OCI-LY3 (cell line): ENCODE measurements at regions not wholly inside any gene's neighbourhood (a gene's known extent, or its start where the extent isn't known, plus 50 kb on each side); places are given as distances from the start of the nearest gene placed in this dataset.

Experiments
- H2AFZ ChIP-seq: fragments of 200-600, 300-600 bp; shearing (Covaris generic); 2 replicates; pipeline ENCODE4 v1.6.0; 2014; ENCODE audit warnings: antibody characterized with exemption, low read depth, low read length
- H3K27ac ChIP-seq: fragments of 200-600, 300-600 bp; sonication (generic); 2 replicates; pipeline ENCODE4 v1.5.1; 2014; ENCODE audit warnings: mild to moderate bottlenecking, low read length, moderate library complexity, mixed read lengths
- H3K27me3 ChIP-seq: fragments of 200-600, 300-600 bp; sonication (generic); 2 replicates; pipeline ENCODE4 v1.6.1; 2014; ENCODE audit warnings: low read depth, low read length, mixed read lengths
- H3K36me3 ChIP-seq: fragments of 200-600, 300-600 bp; sonication (generic); replicated peaks from 2 replicates; pipeline ENCODE3; 2014; ENCODE audit warnings: low read depth, low read length, mixed read lengths
- H3K4me1 ChIP-seq: fragments of 300-600, 200-600 bp; sonication (generic); 2 replicates; pipeline ENCODE4 v1.6.1; 2014; ENCODE audit warnings: low read length, mixed read lengths
- H3K4me2 ChIP-seq: fragments of 200-600, 300-600 bp; sonication (generic); 2 replicates; pipeline ENCODE4 v1.6.1; 2014; ENCODE audit warnings: low read length, mixed read lengths
- H3K4me3 ChIP-seq: fragments of 300-600, 200-600 bp; sonication (generic); 2 replicates; pipeline ENCODE4 v1.5.1; 2014; ENCODE audit warnings: antibody characterized with exemption, mild to moderate bottlenecking, low read length, moderate library complexity
- H3K79me2 ChIP-seq: fragments of 300-600, 200-600 bp; shearing (Covaris generic); 2 replicates; pipeline ENCODE4 v1.6.1; 2014; ENCODE audit warnings: mild to moderate bottlenecking, low read length, mixed read lengths
- H3K9ac ChIP-seq: fragments of 300-600, 200-600 bp; shearing (Covaris generic); 2 replicates; pipeline ENCODE4 v1.6.0; 2014; ENCODE audit warnings: mild to moderate bottlenecking, low read length, moderate library complexity
- H3K9me3 ChIP-seq: fragments of 200-600, 300-600 bp; shearing (Covaris generic); 2 replicates; pipeline ENCODE4 v1.6.1; 2014; ENCODE audit warnings: low read length, mixed read lengths; ENCODE audit not compliant: insufficient read depth
- H4K20me1 ChIP-seq: fragments of 200-600, 300-600 bp; sonication (generic); 2 replicates; pipeline ENCODE4 v1.6.1; 2016; ENCODE audit warnings: low read length, mixed read lengths; ENCODE audit not compliant: insufficient read depth
- EZH2phosphoT487 ChIP-seq: fragments of 200-600 bp; shearing (Covaris generic); IDR thresholded peaks from 2 replicates; pipeline ENCODE4 v1.6.1; 2018; ENCODE audit warnings: antibody characterized with exemption, mixed run types, low read depth
- TF ChIP-seq, protein P1 (sequence below): fragments of 200-600, 300-600 bp; sonication (generic); IDR thresholded peaks from 2 replicates; pipeline ENCODE4 v1.5.1; 2014; ENCODE audit warnings: antibody characterized with exemption, low read length, low read depth

DNA sequence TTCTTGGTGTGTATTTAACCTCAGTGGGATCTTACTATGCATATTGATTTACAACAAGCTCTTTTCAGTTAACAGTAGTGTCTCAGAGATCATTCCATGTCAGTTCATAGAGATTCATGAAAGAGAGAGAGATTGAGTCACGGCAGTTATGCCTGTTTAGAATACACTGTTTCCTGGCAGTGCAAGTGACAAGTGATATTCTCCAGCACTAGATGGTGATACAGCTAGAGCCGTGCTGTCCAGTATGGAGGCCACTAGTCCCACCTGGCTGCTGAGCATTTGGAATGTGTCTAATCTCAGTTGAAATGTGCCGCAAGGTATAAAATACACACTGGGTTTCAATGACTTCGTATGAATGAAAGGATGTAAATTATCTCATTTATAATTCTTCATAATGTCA lies 184.4 kb downstream of the SUDS3 start:
- H3K4me1 ChIP-seq, result no peaks in the 10 kb centered on the region
- TF ChIP-seq, protein P1, sequence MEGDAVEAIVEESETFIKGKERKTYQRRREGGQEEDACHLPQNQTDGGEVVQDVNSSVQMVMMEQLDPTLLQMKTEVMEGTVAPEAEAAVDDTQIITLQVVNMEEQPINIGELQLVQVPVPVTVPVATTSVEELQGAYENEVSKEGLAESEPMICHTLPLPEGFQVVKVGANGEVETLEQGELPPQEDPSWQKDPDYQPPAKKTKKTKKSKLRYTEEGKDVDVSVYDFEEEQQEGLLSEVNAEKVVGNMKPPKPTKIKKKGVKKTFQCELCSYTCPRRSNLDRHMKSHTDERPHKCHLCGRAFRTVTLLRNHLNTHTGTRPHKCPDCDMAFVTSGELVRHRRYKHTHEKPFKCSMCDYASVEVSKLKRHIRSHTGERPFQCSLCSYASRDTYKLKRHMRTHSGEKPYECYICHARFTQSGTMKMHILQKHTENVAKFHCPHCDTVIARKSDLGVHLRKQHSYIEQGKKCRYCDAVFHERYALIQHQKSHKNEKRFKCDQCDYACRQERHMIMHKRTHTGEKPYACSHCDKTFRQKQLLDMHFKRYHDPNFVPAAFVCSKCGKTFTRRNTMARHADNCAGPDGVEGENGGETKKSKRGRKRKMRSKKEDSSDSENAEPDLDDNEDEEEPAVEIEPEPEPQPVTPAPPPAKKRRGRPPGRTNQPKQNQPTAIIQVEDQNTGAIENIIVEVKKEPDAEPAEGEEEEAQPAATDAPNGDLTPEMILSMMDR, result no peak
- TF ChIP-seq EZH2phosphoT487, result no peak
- H3K4me2 ChIP-seq, result no peak overlapping the region
- no peaks in the 10 kb centered on the region for H3K79me2 ChIP-seq
- H3K27me3 ChIP-seq, result peaks cover 17% of the 10 kb centered on the region
- H3K36me3 ChIP-seq, result no peaks in the 10 kb centered on the region
- no peak overlapping the region for H2AFZ ChIP-seq
- H3K27ac ChIP-seq, result no peak overlapping the region
- H3K9me3 ChIP-seq, result no peaks in the 10 kb centered on the region
- H4K20me1 ChIP-seq, result no peaks in the 10 kb centered on the region
- H3K9ac ChIP-seq, result no peak overlapping the region
- no peak overlapping the region for H3K4me3 ChIP-seq

DNA sequence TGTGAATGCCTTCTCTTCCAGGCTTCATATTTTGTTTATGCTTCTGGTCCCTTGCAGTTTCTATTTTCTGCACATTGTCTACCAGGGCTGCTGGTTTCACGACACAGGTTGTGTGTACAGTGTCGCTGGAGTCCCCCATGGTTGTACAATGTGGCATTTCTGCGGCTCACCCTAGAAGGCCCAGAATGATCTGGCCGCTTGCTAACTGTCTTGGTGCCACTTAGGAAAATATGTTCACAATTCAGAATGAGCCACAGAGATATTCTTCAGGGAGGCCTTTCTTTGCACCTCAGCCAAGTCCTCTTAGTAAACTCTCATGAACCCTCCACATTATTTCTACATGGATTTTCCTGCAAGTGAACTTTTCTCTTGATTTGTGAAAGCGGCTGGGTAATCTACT lies 195.4 kb downstream of the SUDS3 start:
- H3K4me2 ChIP-seq, result no peak overlapping the region
- H3K79me2 ChIP-seq, result no peaks in the 10 kb centered on the region
- no peaks in the 10 kb centered on the region for H4K20me1 ChIP-seq
- no peaks in the 10 kb centered on the region for H3K4me1 ChIP-seq
- H3K9me3 ChIP-seq, result no peaks in the 10 kb centered on the region
- no peaks in the 10 kb centered on the region; the same call in 1 of the 2 replicates for H3K27me3 ChIP-seq
- H3K4me3 ChIP-seq, result no peak overlapping the region
- H2AFZ ChIP-seq, result no peak overlapping the region
- TF ChIP-seq, protein P1, result no peak
- no peak for TF ChIP-seq EZH2phosphoT487
- H3K27ac ChIP-seq, result no peak overlapping the region
- no peaks in the 10 kb centered on the region for H3K36me3 ChIP-seq
- H3K9ac ChIP-seq, result no peak overlapping the region

DNA sequence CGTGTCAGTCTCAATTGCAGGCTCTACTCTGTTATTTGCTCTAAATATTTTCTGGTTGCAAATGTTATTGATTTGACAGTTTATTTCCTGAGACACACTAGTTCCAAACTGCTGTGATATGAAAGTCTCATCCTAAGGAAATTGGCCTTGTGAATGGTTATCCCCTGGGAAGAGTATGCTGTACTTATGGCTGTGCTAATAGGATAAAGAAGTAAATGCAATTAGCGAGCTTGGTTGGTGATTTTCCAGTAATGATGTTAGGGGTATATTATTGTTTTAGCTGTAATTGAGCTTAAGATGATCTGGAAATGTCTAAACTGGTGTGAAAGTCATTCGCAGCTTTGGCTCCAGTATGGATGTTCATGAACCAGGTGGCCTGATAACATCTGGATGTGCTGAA lies 197.9 kb downstream of the SUDS3 start:
- no peaks in the 10 kb centered on the region; the same call in 1 of the 2 replicates for H3K27me3 ChIP-seq
- no peak overlapping the region for H3K4me3 ChIP-seq
- no peak overlapping the region for H3K4me2 ChIP-seq
- no peaks in the 10 kb centered on the region for H3K9me3 ChIP-seq
- no peak overlapping the region for H3K9ac ChIP-seq
- TF ChIP-seq EZH2phosphoT487, result no peak
- TF ChIP-seq, protein P1, result no peak
- H3K36me3 ChIP-seq, result no peaks in the 10 kb centered on the region
- H3K27ac ChIP-seq, result no peak overlapping the region
- H4K20me1 ChIP-seq, result no peaks in the 10 kb centered on the region
- H2AFZ ChIP-seq, result no peak overlapping the region
- no peaks in the 10 kb centered on the region for H3K4me1 ChIP-seq
- no peaks in the 10 kb centered on the region for H3K79me2 ChIP-seq

DNA sequence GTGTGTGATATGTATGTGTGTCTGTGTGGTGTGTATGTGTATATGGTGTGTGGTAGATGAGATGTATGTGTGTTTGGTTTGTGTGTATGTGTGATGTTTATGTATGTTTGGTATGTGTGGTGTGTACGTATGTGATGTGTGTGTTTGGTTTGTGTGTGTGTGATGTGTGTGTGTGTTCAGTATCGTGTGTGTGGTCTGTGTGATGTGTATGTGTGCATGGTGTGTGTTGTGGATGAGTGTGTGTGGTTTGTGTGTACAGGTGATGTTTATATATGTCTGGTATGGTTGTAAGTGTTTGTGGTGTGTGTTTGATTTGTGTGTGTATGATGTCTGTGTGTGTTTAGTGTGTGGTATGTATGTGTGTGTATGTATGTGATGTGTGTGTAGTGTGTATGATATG lies 199.4 kb downstream of the SUDS3 start:
- H3K79me2 ChIP-seq, result no peaks in the 10 kb centered on the region
- no peak overlapping the region for H3K4me2 ChIP-seq
- H3K4me3 ChIP-seq, result no peak overlapping the region

More for the DNA sequence above, 199.4 kb downstream of the SUDS3 start:
- Histone ChIP-seq H3K4me1 (no peaks in the 10 kb centered on the region), H3K27me3 (no peaks in the 10 kb centered on the region), H3K9ac (no peak overlapping the region), H4K20me1 (no peaks in the 10 kb centered on the region), H2AFZ (no peak overlapping the region), H3K36me3 (no peaks in the 10 kb centered on the region), H3K9me3 (no peaks in the 10 kb centered on the region), H3K27ac (no peak overlapping the region)
- TF ChIP-seq, protein P1, result no peak
- TF ChIP-seq EZH2phosphoT487, result no peak
